ENCODE measurements at regions not wholly inside any gene's neighbourhood (a gene's known extent, or its start where the extent isn't known, plus 50 kb on each side); places are given as distances from the start of the nearest gene placed in this dataset.
"Not testable (repeated sequence)": the region's sequence is repeated elsewhere in the genome, so short reads cannot be mapped to it uniquely, and the experiment has no call there.

GRCh38 chr4:158051401-158052235 lies 121.2 kb downstream of the GASK1B start:
- DNase-seq = no peak

DNA sequence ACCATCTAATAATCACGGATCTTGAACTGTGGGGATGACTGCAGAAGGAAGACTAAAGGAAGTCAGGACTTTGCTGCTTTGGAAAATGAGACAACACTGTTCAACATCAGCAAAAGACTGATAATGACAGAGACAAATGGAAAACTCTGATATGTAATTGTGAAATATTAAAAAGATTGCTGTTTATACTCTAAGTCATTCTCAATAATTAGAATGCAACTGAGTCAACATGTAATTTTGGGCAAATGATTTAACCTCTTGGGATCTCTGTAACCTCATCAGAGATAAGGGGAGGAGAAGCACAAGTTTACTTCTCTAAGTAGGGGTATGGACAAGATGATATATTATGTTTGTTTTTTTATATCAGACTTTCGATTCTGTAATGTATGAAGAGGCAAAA lies 121.9 kb downstream of the GASK1B start:
- no peak for DNase-seq

DNA sequence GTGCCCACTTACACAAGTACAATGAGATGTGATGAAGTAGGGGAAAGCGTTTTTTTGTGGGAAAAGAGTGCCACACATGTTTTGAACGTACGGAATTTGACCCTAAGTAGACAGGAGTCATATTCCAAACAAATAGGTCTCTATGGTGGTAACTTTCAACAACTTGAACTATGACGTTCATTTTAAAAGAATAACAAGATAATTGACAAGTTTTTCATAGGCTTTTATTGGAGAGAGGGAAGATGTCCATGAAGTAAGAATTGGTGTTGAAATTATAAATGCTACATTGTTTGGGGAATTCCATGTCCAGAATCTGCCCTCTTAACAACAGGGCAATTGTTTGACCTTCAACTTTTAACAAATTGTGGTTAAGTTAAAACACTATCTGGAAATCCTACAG lies 126.5 kb downstream of the GASK1B start:
- DNase-seq = no peak

DNA sequence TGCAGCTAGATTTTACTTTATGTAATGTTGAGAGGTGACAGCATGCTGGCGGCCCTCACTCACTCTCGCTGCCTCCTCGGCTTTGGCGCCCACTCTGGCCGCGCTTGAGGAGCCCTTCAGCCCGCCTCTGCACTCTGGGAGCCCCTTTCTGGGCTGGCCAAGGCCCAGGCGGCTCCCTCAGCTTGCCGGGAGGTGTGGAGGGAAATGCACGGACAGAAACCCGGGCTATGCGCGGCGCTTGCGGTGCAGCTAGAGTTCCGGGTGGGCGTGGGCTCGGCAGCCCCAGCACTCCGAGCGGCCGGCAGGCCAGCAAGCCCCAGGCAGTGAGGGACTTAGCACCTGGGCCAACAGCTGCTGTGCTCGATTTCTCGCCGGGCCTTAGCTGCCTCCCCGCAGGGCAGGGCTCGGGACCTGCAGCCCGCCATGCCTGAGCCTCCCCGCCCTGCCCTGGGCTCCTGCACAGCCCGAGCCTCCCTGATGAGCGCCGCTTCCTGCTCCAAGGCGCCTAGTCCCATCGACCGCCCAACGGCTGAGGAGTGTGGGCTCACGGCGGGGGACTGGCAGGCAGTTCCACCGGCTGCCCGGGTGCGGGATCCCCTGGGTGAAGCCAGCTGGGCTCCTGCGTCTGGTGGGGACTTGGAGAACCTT lies 128.7 kb downstream of the GASK1B start:
- no peak for DNase-seq

DNA sequence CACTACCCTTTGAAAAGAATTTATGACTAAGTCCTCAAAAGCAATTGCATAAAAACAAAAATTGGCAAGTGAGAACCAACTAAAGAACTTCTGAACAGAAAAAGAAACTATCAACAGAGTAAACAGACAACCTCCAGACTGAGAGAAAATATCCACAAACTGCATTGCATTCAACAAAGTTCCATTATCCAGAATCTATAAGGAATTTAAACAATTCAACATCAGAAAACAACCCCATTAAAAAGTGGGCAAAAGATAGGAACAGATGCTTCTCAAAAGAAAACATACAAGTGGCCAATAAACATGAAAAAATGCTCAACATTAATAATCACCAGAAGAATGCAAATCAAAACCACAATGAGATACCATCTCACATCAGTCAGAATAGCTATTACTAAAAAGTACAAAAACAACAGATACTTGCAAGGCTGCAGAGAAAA lies 130.2 kb downstream of the GASK1B start:
- peak; percentile 3 for DNase-seq

DNA sequence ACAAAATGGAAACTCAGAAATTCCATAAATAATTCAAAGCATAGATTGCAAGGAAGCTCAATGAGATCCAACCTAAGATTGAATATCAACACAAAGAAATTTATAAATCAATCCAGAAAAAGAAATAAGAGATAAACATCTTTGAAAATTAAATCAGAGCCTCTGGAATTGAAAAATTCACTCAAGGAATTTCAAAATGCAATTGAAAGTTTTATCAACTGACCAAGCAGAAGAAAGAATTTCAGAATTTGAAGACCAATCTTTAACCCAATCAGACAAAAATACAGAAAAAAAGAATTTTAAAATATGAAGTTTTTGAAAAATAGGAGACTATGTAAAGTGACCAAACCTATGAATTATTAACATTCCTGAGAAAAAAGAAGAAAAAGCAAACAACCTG lies 134.1 kb downstream of the GASK1B start:
- no peak for DNase-seq

DNA sequence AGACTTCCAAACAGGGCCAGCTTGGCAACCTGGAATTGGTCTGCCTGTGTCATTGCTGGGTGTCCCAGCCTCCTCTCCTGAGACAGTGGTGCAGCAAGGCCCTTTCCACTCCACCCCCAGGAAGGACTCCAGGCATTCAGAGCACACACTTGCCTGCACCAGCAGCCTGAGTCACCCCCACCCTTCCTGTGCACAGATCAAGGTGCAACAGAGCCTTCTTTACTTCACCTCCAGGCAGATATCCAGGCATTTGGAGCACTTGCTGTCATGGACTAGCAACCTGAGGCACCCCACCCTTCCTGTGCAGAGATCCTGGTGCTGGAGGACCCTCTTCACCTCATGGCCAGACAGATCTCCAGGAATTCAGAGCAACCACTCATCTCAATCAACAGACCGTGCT lies 135.8 kb downstream of the GASK1B start:
- DNase-seq = no peak

DNA sequence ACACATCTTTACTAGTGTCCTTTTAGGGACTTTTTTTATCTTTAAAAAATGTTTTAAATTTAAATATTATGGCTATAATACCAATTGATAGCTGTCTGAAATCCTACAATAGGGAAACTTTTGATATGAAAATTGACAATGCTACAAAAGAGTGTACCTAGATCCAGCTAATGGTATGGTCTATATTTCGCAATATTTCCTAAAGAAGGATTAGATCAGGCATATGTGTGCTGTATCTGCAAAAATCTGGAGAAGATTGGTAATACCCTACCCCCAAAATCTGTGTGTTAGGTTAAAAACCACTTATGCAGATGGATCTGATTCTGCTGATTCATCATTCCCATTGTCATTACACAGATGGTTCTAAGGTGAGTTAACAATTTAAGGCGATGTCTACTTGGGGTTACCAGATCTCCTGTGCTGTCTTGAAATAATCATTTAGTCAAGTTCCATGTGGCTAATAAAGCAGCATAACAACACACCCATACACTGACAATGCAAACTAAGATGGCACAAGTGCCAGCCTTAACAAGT lies 137.1 kb downstream of the GASK1B start:
- DNase-seq = no peak

DNA sequence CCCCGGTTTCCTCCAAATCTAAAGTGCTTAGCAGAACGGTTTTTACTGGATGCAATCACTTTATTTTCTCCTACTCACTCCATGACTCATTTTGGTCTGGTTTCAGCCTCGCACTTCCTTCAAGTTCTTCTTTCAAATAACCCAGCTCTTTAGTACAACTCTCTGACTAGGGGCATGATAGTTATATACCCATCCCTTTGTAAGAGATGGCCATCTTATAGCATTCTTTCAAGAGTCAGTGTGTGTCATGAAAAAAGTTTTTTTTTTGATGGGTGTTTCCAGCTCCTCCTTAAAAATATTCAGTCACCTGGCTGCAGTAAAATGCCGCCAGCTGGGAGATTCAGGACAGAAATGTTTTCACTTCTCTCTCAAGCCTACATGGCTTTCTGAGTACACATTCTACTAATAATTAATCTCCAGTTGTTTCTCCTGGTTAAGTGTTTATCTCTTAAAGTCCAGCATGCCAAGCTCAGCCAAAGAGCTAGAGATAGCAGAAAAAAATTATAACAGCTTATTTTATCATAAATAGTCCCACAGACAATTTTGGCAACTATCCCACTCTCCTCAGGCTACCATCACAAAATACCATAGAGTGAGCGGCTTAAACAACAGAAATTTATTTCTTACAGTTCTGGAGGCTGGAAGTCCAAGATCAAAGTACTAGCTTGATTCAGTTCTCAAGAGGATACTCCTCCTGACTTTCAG lies 139.3 kb downstream of the GASK1B start:
- DNase-seq = no peak

DNA sequence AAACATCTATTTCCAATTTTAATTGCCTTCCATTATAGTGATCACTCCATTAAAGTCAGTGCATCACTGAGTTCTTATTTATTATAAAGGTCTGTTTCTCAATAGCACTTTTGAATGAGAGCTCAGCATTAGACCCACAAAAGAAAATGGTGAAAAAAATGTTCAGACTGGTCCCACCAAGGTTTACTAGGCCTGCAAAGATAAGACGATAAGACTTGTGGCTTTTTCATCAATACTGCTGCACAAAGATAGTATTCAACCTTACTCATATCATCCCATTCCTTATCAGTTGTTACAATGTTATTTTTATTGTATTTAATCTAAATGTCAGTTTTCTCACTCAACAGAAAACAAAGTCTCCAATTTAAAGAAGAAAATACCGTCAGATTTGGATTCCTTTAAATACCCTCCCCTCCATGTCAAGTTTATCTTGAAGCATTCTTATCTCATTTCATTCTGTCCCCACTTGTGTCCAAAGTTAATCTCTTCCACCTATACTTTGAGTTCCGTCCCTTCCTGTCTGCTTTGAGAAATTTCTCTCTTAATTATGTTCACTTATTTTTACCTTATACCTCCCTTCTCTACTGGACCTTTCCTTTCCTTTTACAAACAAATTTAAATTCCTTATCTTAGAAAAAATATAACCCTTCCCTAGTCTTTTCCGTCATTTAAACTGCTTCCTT lies 140.0 kb downstream of the GASK1B start:
- no peak for DNase-seq

DNA sequence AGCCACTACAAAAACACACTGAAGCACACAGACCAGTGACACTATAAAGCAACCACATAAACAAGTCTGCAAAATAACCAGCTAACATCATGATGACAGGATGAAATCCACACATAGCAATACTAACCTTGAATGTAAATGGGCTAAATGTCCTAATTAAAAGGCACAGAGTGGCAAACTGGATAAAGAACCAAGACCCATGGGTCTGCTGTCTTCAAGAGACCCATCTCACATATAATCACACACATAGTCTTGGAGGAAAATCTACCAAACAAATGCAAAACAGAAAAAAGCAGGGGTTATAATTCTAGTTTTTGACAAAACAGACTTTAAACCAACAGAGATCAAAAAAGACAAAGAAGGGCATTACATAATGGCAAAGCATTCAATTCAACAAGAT lies 144.4 kb downstream of the GASK1B start:
- not testable (repeated sequence) for DNase-seq

DNA sequence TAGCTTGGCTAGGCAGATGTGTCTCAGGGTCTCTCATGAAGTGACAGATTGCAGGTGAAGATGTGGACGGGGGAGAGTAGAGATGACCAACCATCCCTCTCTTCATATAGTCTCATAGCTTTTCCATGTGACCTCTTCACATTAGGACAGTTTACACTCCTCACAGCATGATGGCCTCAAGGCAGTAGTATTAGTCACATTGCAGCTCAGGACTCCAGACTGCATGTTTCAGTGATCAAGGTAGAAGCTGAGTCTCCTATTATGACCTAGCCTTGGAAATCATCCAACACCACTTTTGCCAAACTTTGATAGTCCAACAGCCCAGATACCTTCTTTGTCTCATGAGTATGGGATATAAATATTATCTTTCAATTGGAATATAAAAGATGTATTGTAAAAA lies 147.7 kb downstream of the GASK1B start:
- DNase-seq = no peak

- peak; percentile 49 for DNase-seq
Observed at GRCh38 chr4:158020734-158021346, 152.0 kb downstream of the GASK1B start.

DNA sequence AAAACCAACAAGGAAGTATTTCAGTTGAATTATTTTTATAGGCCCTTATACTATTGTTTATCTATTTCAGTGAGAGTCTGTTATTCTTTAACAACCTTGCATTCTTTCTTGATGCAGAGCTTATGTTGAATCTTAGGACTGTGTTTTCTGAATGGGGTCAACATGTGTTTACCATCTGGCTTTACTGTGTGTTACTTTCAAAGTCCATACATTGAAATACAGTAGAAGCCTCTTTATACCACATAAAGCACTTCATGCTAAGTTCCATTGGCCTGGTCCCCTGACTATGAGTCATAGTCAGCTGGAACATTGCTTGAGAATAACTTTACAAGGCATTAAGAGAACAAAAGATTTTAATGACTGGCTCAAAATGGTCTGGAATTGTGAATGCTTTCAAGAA lies 152.6 kb downstream of the GASK1B start:
- peak; percentile 69 for DNase-seq

GRCh38 chr4:158018831-158019230 lies 154.0 kb downstream of the GASK1B start:
- DNase-seq = no peak

- DNase-seq = no peak
Observed at GRCh38 chr4:158018221-158018830, 154.5 kb downstream of the GASK1B start.

DNA sequence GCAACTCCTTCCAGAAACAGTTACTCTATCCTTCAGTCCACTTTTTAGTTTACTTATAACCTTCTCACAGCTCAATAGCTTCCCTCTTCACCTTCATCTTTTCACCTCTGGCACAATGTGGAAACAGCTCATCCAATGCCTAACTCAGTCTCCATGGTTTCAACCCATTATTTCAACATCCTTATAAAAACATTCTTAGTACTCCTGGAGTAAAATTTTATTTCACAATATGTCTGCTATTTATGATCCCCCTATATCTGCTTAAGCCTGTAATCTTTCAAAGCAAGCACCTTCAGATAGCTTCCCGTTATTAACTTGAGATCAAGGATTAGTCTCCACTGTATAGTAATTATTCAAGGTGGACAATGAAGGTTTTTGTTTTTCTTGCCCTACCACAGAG lies 156.3 kb downstream of the GASK1B start:
- DNase-seq = no peak

DNA sequence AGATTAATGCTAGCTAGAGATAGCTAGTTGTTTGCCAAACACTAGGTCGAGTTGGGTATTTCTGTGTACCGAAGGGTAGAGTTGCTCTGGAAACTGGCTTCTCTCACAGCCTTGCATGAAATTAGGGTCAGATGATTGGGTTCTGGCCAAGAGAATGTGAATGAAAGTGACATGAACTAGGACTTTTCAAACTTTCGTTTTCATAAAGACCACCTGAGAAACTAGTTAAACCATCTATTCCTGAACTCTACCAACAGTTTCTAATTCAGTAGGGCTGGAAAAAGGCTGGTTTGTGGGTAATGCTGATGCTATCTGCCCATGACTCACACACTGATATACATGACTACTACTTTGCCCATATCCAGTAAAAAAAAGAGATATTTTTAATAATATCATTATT lies 157.6 kb downstream of the GASK1B start:
- DNase-seq = no peak

- no peak for DNase-seq
Observed at GRCh38 chr4:158013858-158014257, 159.0 kb downstream of the GASK1B start.

- peak; percentile 78 for DNase-seq
Observed at GRCh38 chr4:158010361-158010760, 162.5 kb downstream of the GASK1B start.

- no peak for DNase-seq
Observed at GRCh38 chr4:158008551-158009218, 164.1 kb downstream of the GASK1B start.
